Urinary bladder (tissue), 3 donors: ENCODE measurements at regions not wholly inside any gene's neighbourhood (a gene's known extent, or its start where the extent isn't known, plus 50 kb on each side); places are given as distances from the start of the nearest gene placed in this dataset.
"Not testable (repeated sequence)": the region's sequence is repeated elsewhere in the genome, so short reads cannot be mapped to it uniquely, and the experiment has no call there.

Source experiments
- DNase-seq: peaks from one replicate; pipeline ENCODE4 v3.0.0-alpha.2; 2015; ENCODE audit errors: extremely low spot score
- H3K27ac ChIP-seq: one replicate; pipeline ENCODE4 v1.5.1; 2013; ENCODE audit warnings: low read depth, mild to moderate bottlenecking, moderate library complexity
- H3K36me3 ChIP-seq: one replicate; pipeline ENCODE4 v1.6.1; 2013; ENCODE audit warnings: mild to moderate bottlenecking, moderate library complexity; ENCODE audit not compliant: insufficient read depth
- H3K4me1 ChIP-seq: one replicate; pipeline ENCODE4 v1.6.1; 2013; ENCODE audit warnings: mild to moderate bottlenecking, moderate library complexity; ENCODE audit not compliant: insufficient read depth
- H3K4me3 ChIP-seq: one replicate; pipeline ENCODE4 v1.5.1; 2013; ENCODE audit warnings: low read depth, low read length
- WGBS: extraction: QIAGEN DNeasy Blood & Tissue Kit; methylation state at CpG from one replicate; pipeline ENCODE4 v1.1.7; 2013; 5-methylcytosine and 5-hydroxymethylcytosine counted together
- donor health status: healthy with polysubstance abuse.
- donor health status: healthy.

- Histone ChIP-seq H3K27ac (no peak overlapping the region), H3K36me3 (no peaks in the 10 kb centered on the region), H3K4me3 (no peak overlapping the region), H3K4me1 (no peaks in the 10 kb centered on the region)
- WGBS = 72% methylated on average over 4 of the region's 4 CpGs
- no peak for DNase-seq
These were observed 354.9 kb downstream of the SI start for GRCh38 chr3:164723396-164723795.

GRCh38 chr3:164702808-164703207 lies 375.5 kb downstream of the SI start:
- not testable (repeated sequence) for H3K27ac ChIP-seq, H3K4me3 ChIP-seq, DNase-seq, H3K4me1 ChIP-seq, H3K36me3 ChIP-seq
- WGBS = 68% methylated on average over 13 of the region's 13 CpGs

- WGBS = 72% methylated on average over 1 of the region's 1 CpG
These were observed 390.4 kb downstream of the SI start for GRCh38 chr3:164687902-164688301.

GRCh38 chr3:164687211-164687610 lies 391.1 kb downstream of the SI start:
- H3K36me3 ChIP-seq = no peaks in the 10 kb centered on the region
- WGBS = 83% methylated on average over 3 of the region's 3 CpGs
- H3K4me1 ChIP-seq = no peaks in the 10 kb centered on the region
- DNase-seq = no peak
- H3K27ac ChIP-seq = no peak overlapping the region
- H3K4me3 ChIP-seq = no peak overlapping the region

More at GRCh38 chr3:164687902-164688301, 390.4 kb downstream of the SI start:
- Histone ChIP-seq H3K27ac (no peak overlapping the region), H3K4me3 (no peak overlapping the region), H3K4me1 (no peaks in the 10 kb centered on the region), H3K36me3 (no peaks in the 10 kb centered on the region)
- no peak for DNase-seq

- Histone ChIP-seq H3K4me3 (no peak overlapping the region), H3K27ac (no peak overlapping the region), H3K36me3 (no peaks in the 10 kb centered on the region), H3K4me1 (no peaks in the 10 kb centered on the region)
- DNase-seq = no peak
- WGBS = 66% methylated on average over 3 of the region's 3 CpGs
These were observed 394.8 kb downstream of the SI start for GRCh38 chr3:164683489-164683888.

- H3K36me3 ChIP-seq = no peaks in the 10 kb centered on the region
- WGBS = 71% methylated on average over 1 of the region's 1 CpG
- no peak for DNase-seq
- H3K27ac ChIP-seq = no peak overlapping the region
- H3K4me1 ChIP-seq = no peaks in the 10 kb centered on the region
- no peak overlapping the region for H3K4me3 ChIP-seq
These were observed 399.1 kb downstream of the SI start for GRCh38 chr3:164679245-164679644.

GRCh38 chr3:164677317-164677716 lies 401.0 kb downstream of the SI start:
- WGBS = 59% methylated on average over 4 of the region's 4 CpGs

GRCh38 chr3:164673738-164674137 lies 404.6 kb downstream of the SI start:
- H3K36me3 ChIP-seq = no peaks in the 10 kb centered on the region
- no peak for DNase-seq
- H3K4me3 ChIP-seq = no peak overlapping the region
- 96% methylated on average over 2 of the region's 2 CpGs for WGBS
- H3K27ac ChIP-seq = no peak overlapping the region
- H3K4me1 ChIP-seq = no peaks in the 10 kb centered on the region

More at GRCh38 chr3:164677317-164677716, 401.0 kb downstream of the SI start:
- H3K4me3 ChIP-seq = no peak overlapping the region
- no peak overlapping the region for H3K27ac ChIP-seq
- no peaks in the 10 kb centered on the region for H3K4me1 ChIP-seq
- H3K36me3 ChIP-seq = no peaks in the 10 kb centered on the region
- no peak for DNase-seq

GRCh38 chr3:164658125-164658524 lies 420.2 kb downstream of the SI start:
- 94% methylated on average over 1 of the region's 1 CpG for WGBS
- no peaks in the 10 kb centered on the region for H3K4me1 ChIP-seq

GRCh38 chr3:164657631-164658030 lies 420.7 kb downstream of the SI start:
- Histone ChIP-seq H3K36me3 (no peaks in the 10 kb centered on the region), H3K27ac (no peak overlapping the region), H3K4me1 (no peaks in the 10 kb centered on the region), H3K4me3 (no peak overlapping the region)
- WGBS = 72% methylated on average over 3 of the region's 3 CpGs
- DNase-seq = no peak

More at GRCh38 chr3:164658125-164658524, 420.2 kb downstream of the SI start:
- no peak for DNase-seq
- Histone ChIP-seq H3K4me3 (no peak overlapping the region), H3K36me3 (no peaks in the 10 kb centered on the region), H3K27ac (no peak overlapping the region)

- H3K27ac ChIP-seq = no peak overlapping the region
- DNase-seq = no peak
- H3K4me3 ChIP-seq = no peak overlapping the region
- 67% methylated on average over 2 of the region's 2 CpGs for WGBS
- H3K36me3 ChIP-seq = no peaks in the 10 kb centered on the region
- no peaks in the 10 kb centered on the region for H3K4me1 ChIP-seq
These were observed 422.8 kb downstream of the SI start for GRCh38 chr3:164655462-164655861.

- 57% methylated on average over 4 of the region's 4 CpGs for WGBS
- Histone ChIP-seq H3K4me3 (no peak overlapping the region), H3K36me3 (no peaks in the 10 kb centered on the region), H3K4me1 (no peaks in the 10 kb centered on the region), H3K27ac (no peak overlapping the region)
- DNase-seq = no peak
These were observed 437.2 kb downstream of the SI start for GRCh38 chr3:164641071-164641470.

- H3K4me3 ChIP-seq = no peak overlapping the region
- H3K36me3 ChIP-seq = no peaks in the 10 kb centered on the region
- no peaks in the 10 kb centered on the region for H3K4me1 ChIP-seq
- H3K27ac ChIP-seq = no peak overlapping the region
- no peak for DNase-seq
These were observed 437.7 kb downstream of the SI start for GRCh38 chr3:164640591-164640990.

- Histone ChIP-seq H3K4me1 (no peaks in the 10 kb centered on the region), H3K4me3 (no peak overlapping the region), H3K36me3 (no peaks in the 10 kb centered on the region), H3K27ac (no peak overlapping the region)
- no peak for DNase-seq
- 89% methylated on average over 1 of the region's 1 CpG for WGBS
These were observed 457.3 kb downstream of the SI start for GRCh38 chr3:164620956-164621355.

- 82% methylated on average over 4 of the region's 4 CpGs for WGBS
- H3K4me1 ChIP-seq = no peaks in the 10 kb centered on the region
- no peak overlapping the region for H3K4me3 ChIP-seq
- no peak overlapping the region for H3K27ac ChIP-seq
- no peaks in the 10 kb centered on the region for H3K36me3 ChIP-seq
- no peak for DNase-seq
These were observed 457.9 kb downstream of the SI start for GRCh38 chr3:164620423-164620822.
